ENCODE measurements at regions not wholly inside any gene's neighbourhood (a gene's known extent, or its start where the extent isn't known, plus 50 kb on each side); places are given as distances from the start of the nearest gene placed in this dataset.

- TF ChIP-seq, protein P1, sequence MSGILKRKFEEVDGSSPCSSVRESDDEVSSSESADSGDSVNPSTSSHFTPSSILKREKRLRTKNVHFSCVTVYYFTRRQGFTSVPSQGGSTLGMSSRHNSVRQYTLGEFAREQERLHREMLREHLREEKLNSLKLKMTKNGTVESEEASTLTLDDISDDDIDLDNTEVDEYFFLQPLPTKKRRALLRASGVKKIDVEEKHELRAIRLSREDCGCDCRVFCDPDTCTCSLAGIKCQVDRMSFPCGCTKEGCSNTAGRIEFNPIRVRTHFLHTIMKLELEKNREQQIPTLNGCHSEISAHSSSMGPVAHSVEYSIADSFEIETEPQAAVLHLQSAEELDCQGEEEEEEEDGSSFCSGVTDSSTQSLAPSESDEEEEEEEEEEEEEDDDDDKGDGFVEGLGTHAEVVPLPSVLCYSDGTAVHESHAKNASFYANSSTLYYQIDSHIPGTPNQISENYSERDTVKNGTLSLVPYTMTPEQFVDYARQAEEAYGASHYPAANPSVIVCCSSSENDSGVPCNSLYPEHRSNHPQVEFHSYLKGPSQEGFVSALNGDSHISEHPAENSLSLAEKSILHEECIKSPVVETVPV (CRISPR knock-in tag; IDR thresholded peaks at IDR 0.05), result no peak
- TF ChIP-seq RARB (CRISPR knock-in tag; IDR thresholded peaks at IDR 0.05) (no peak), POU6F1 (CRISPR knock-in tag; IDR thresholded peaks at IDR 0.05; ENCODE audit: borderline replicate concordance, low read depth) (no peak), PATZ1 (CRISPR knock-in tag; IDR thresholded peaks at IDR 0.05; ENCODE audit: borderline replicate concordance) (no peak), ZC3H10 (CRISPR knock-in tag; IDR thresholded peaks at IDR 0.05) (no peak), ZFP30 (CRISPR knock-in tag; IDR thresholded peaks at IDR 0.05) (no peak), ISL1 (CRISPR knock-in tag; IDR thresholded peaks at IDR 0.05) (no peak)
Observed at GRCh38 chr2:59910166-59910565, 643.3 kb downstream of the BCL11A start.
